ENCODE measurements at regions not wholly inside any gene's neighbourhood (a gene's known extent, or its start where the extent isn't known, plus 50 kb on each side); places are given as distances from the start of the nearest gene placed in this dataset.

DNA sequence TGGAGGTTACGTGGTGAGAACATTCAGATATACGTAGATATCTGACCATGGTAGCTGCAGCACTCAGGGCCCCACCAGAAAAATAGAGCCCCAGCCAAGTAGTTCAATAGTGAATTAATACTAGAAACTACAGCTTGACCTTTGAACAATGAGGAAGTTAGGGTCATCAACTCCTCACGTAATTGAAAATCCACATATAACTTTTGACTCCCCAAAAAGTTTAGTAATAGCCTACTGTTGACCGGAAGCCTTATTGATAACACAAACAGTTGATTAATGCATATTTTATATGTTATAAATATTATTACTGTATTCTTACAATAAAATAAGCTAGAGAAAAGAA is 117.9 kb downstream of the SNX5 start:
- no peak overlapping the region for H3K27ac Mint-ChIP-seq
- peaks cover 3% of the 10 kb centered on the region for H3K36me3 Mint-ChIP-seq (ENCODE audit: low read depth)
- ATAC-seq (no peak), DNase-seq (no peak)
- POLR2A ChIA-PET, result no interaction called here
- H3K4me3 Mint-ChIP-seq, result no peak overlapping the region
- no peaks in the 10 kb centered on the region for H3K9me3 Mint-ChIP-seq (ENCODE audit: insufficient read depth)
- peaks cover 53% of the 10 kb centered on the region for H3K4me1 Mint-ChIP-seq (ENCODE audit: low read depth)
- CTCF ChIA-PET, result no interaction called here
- peaks cover 26% of the 10 kb centered on the region for H3K27me3 Mint-ChIP-seq (ENCODE audit: low read depth)

DNA sequence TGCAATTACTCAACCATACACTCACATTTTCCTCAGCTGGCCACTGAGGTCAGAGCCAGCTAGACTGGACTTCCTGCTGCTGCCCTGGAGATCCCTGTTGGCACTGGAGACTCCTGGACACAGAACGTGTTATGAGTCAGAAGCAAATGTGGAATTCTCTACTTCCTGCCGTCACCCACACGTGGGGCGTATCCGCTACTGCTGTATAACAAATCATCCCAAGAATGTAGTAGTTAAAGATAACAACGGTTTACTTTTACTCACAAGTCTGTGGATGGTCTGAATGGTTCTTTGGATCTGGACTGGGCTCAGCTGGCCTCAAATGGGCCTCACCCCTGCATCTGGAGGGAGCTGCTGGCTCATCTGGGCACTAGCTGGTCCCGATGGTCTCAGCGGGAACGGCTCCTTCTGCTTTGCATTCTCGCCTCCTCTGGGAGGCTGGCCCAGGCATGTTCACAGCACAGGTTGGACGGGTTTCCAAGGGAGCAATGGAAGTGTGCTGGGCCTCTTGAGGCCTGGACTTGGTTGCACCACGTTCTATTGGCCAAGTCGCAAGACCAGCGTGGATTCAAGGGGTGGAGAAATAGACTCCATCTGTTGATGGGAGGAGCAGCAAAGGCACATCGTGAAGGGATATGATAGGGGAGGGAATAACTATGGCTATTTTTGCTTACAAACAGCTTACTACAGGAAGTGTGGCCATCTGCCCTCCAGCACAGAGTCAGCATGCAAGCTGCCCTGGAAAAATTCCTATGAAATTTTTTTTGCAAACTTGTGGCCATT is 118.5 kb downstream of the SNX5 start:
- H3K27ac Mint-ChIP-seq, result no peak overlapping the region
- H3K27me3 Mint-ChIP-seq (ENCODE audit: low read depth), result peaks cover 26% of the 10 kb centered on the region
- ATAC-seq (no peak), DNase-seq (no peak)
- H3K4me3 Mint-ChIP-seq, result no peak overlapping the region
- H3K36me3 Mint-ChIP-seq (ENCODE audit: low read depth), result peaks cover 3% of the 10 kb centered on the region
- peaks cover 55% of the 10 kb centered on the region for H3K4me1 Mint-ChIP-seq (ENCODE audit: low read depth)
- POLR2A ChIA-PET, result no interaction called here
- CTCF ChIA-PET, result no interaction called here
- no peaks in the 10 kb centered on the region for H3K9me3 Mint-ChIP-seq (ENCODE audit: insufficient read depth)

GRCh38 chr20:17849138-17849900 is 119.3 kb downstream of the SNX5 start:
- peaks cover 4% of the 10 kb centered on the region for H3K36me3 Mint-ChIP-seq (ENCODE audit: low read depth)
- H3K27ac Mint-ChIP-seq, result peak overlapping the region; percentile 58
- peaks cover 3% of the 10 kb centered on the region for H3K9me3 Mint-ChIP-seq (ENCODE audit: insufficient read depth)
- ChIA-PET CTCF (interaction anchor here (1.2 kb wide), 1 partner anchor 46 kb away, joined by 3 read pairs; no protein-coding TSS in a partner anchor), POLR2A (no interaction called here)
- H3K27me3 Mint-ChIP-seq (ENCODE audit: low read depth), result peaks cover 22% of the 10 kb centered on the region
- H3K4me3 Mint-ChIP-seq, result no peak overlapping the region
- DNase-seq (no peak), ATAC-seq (no peak)
- peaks cover 59% of the 10 kb centered on the region for H3K4me1 Mint-ChIP-seq (ENCODE audit: low read depth)

GRCh38 chr20:17848249-17849048 is 120.1 kb downstream of the SNX5 start:
- DNase-seq (no peak), ATAC-seq (no peak)
- Mint-ChIP-seq H3K27me3 (ENCODE audit: low read depth) (peaks cover 18% of the 10 kb centered on the region), H3K4me1 (ENCODE audit: low read depth) (peaks cover 63% of the 10 kb centered on the region), H3K4me3 (no peak overlapping the region), H3K9me3 (ENCODE audit: insufficient read depth) (peaks cover 3% of the 10 kb centered on the region), H3K36me3 (ENCODE audit: low read depth) (peaks cover 5% of the 10 kb centered on the region), H3K27ac (peak overlapping the region; percentile 58)
- ChIA-PET CTCF (interaction anchor here (1.2 kb wide), 2 partner anchors 8 to 47 kb away, joined by 3 to 4 read pairs; no protein-coding TSS in a partner anchor), POLR2A (no interaction called here)

DNA sequence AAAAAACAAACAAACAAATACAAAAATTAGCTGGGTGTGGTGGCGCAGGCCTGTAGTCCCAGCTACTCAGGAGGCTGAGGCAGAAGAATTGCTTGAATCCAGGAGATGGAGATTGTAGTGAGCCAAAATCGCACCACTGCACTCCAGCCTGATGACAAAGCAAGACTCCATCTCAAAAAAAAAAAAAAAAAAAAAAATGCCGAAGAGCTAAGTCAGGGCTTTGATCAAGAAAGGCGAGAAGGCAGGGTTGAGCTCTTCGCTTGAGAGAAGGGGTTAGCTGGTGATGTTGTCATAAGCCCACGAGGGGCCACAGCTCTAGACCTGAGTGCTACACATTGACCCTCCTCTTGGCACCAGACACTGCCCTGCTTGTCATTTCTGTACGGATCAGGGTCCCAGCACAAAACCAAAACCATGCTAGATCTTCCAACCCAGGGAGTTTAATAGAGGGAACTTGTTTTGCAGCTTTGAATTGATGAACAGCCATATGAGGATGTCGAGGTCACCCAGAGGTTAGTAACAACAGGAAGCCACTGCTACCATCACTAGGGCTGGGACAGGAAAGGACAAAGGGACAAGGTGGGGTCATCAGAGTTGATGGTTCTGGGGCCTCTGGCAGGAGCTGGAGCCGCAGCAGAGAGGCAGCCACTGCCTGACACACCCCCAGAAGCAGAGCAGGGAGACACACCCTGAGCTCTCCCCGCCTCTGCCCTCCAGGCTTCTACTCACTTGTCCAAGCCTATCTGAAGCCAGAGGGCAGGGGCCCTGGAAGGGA is 122.7 kb downstream of the SNX5 start:
- H3K4me3 Mint-ChIP-seq, result peak overlapping the region; percentile 37
- peak; percentile 10 for ATAC-seq
- peak overlapping the region; percentile 83 for H3K27ac Mint-ChIP-seq

GRCh38 chr20:17844549-17845298 is 123.9 kb downstream of the SNX5 start:
- H3K36me3 Mint-ChIP-seq (ENCODE audit: low read depth), result peaks cover 5% of the 10 kb centered on the region
- ATAC-seq (no peak), DNase-seq (no peak)
- ChIA-PET POLR2A (interaction anchor here (1.1 kb wide), 1 partner anchor 163 kb away, joined by 3 read pairs; no protein-coding TSS in a partner anchor), CTCF (interaction anchor here (1.1 to 2.1 kb wide), 2 partner anchors 12 to 53 kb away, joined by 4 to 9 read pairs; no protein-coding TSS in a partner anchor)
- H3K9me3 Mint-ChIP-seq (ENCODE audit: insufficient read depth), result peaks cover 3% of the 10 kb centered on the region
- peaks cover 6% of the 10 kb centered on the region for H3K27me3 Mint-ChIP-seq (ENCODE audit: low read depth)
- H3K27ac Mint-ChIP-seq, result peak overlapping the region; percentile 91
- H3K4me3 Mint-ChIP-seq, result no peak overlapping the region
- peaks cover 62% of the 10 kb centered on the region for H3K4me1 Mint-ChIP-seq (ENCODE audit: low read depth)

More for the DNA sequence above, 122.7 kb downstream of the SNX5 start:
- CTCF ChIA-PET, result interaction anchor here (0.8 to 2.1 kb wide), 4 partner anchors 10 to 164 kb away, joined by 3 to 9 read pairs (median 4); partner anchors contain the start of gene RRBP1
- peak; percentile 56 for DNase-seq
- POLR2A ChIA-PET, result interaction anchor here (1.1 kb wide), 1 partner anchor 165 kb away, joined by 3 read pairs; no protein-coding TSS in a partner anchor
- H3K36me3 Mint-ChIP-seq (ENCODE audit: low read depth), result peaks cover 5% of the 10 kb centered on the region
- peaks cover 67% of the 10 kb centered on the region for H3K4me1 Mint-ChIP-seq (ENCODE audit: low read depth)
- H3K27me3 Mint-ChIP-seq (ENCODE audit: low read depth), result peaks cover 8% of the 10 kb centered on the region
- H3K9me3 Mint-ChIP-seq (ENCODE audit: insufficient read depth), result peaks cover 3% of the 10 kb centered on the region

GRCh38 chr20:17844133-17844429 is 124.5 kb downstream of the SNX5 start:
- CTCF ChIA-PET, result no interaction called here

DNA sequence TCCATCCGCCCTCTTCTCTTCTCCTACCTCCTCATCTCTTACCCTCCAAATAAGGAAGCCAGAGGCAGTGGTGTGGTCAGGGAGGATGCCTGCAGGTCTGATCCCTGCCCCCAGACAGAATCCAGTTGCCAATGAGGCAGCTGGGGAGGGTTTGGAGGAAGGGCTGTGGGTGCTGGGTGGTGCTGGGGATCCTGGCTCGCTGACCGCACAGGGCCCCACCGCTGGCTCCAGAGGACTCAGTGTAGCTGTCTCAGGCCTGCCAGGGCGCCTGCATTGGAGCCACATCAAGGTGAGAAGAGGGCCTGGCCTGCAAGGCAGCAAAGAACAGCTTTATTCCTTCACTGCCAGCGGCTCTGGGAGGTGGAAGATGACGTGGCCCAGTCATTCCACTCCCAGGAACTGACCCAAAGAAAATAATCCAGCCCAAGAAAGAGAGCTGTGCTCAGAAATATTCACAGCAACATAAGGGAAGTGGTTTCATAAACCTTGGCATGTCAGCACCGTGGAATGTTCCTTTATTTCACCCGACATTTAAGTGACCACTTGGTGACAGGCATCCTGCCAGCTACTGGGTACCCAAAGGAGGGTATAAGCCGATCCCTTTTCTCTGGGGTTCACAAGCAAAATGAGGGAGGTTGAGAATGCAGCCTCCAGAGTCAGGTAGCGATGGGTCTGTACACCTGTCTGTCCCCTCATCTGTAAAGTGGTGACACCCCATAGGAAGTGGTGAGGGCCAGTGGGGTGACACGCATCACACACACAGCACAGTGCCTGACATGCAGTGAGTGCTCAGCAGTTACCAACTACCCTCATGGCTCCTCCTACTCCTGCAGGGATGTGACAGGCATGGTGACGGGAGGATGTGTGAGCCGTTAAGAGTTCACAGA is 125.1 kb downstream of the SNX5 start:
- H3K4me3 Mint-ChIP-seq, result peak overlapping the region; percentile 7
- ChIA-PET CTCF (no interaction called here), POLR2A (no interaction called here)
- DNase-seq (peak; percentile 84), ATAC-seq (peak; percentile 94)
- H3K9me3 Mint-ChIP-seq (ENCODE audit: insufficient read depth), result peaks cover 3% of the 10 kb centered on the region
- H3K4me1 Mint-ChIP-seq (ENCODE audit: low read depth), result peaks cover 53% of the 10 kb centered on the region
- H3K27me3 Mint-ChIP-seq (ENCODE audit: low read depth), result peaks cover 10% of the 10 kb centered on the region
- peak overlapping the region; percentile 91 for H3K27ac Mint-ChIP-seq
- H3K36me3 Mint-ChIP-seq (ENCODE audit: low read depth), result peaks cover 5% of the 10 kb centered on the region

More at GRCh38 chr20:17844133-17844429, 124.5 kb downstream of the SNX5 start:
- Mint-ChIP-seq H3K27me3 (ENCODE audit: low read depth) (peaks cover 7% of the 10 kb centered on the region), H3K9me3 (ENCODE audit: insufficient read depth) (peaks cover 3% of the 10 kb centered on the region), H3K4me3 (peak overlapping the region; percentile 7), H3K36me3 (ENCODE audit: low read depth) (peaks cover 5% of the 10 kb centered on the region), H3K27ac (peak overlapping the region; percentile 91), H3K4me1 (ENCODE audit: low read depth) (peaks cover 59% of the 10 kb centered on the region)
- DNase-seq, result no peak
- ATAC-seq, result no peak
- POLR2A ChIA-PET, result no interaction called here

DNA sequence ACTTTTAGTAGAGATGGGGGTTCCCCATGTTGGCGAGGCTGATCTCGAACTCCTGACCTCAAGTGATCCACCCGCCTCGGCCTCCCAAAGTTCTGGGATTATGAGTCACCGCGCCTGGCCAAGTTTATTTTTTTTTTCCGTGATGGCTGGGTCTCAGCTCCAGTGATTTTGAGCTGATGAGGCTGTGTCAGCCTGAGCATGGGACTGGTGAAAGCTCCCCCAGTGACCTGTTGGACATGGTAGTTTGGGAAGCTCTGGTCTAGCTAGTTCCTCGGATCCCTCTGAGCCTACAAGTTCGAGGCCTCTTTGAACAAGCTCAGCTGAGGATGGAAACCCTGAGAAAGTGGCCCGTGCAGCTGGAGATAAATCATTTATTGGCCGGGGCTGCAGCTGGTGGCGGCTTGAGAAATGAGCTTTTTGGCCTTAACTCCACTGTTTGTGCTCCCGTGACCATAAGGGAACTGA is 126.8 kb downstream of the SNX5 start:
- Mint-ChIP-seq H3K4me3 (no peak overlapping the region), H3K27ac (no peak overlapping the region), H3K36me3 (ENCODE audit: low read depth) (peaks cover 5% of the 10 kb centered on the region), H3K9me3 (ENCODE audit: insufficient read depth) (peaks cover 3% of the 10 kb centered on the region), H3K27me3 (ENCODE audit: low read depth) (peaks cover 7% of the 10 kb centered on the region), H3K4me1 (ENCODE audit: low read depth) (peaks cover 36% of the 10 kb centered on the region)
- DNase-seq (no peak), ATAC-seq (no peak)
- ChIA-PET POLR2A (no interaction called here), CTCF (interaction anchor here (0.5 to 1.1 kb wide), 4 partner anchors 17 to 160 kb away, joined by 3 read pairs; partner anchors contain the start of gene RRBP1)

DNA sequence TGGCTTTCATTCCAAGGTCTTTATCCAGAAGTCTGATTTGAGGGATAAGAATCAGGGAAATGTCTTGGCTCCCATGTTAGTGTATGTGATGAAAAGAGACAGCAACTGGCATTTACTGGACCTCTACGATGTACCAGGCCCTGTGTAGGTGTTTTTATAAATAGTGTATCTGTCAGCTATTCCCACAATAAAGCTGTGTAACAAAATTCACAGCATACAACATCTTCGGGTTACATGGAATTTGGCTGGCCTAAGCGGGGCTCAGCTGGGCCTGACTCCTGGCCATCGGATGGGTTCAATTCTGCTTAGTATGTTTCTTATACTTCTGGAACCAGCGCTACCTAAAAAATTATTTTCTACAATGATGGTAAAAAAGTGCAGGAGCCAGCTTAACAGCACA is 128.2 kb downstream of the SNX5 start:
- Mint-ChIP-seq H3K9me3 (ENCODE audit: insufficient read depth) (peaks cover 3% of the 10 kb centered on the region), H3K4me1 (ENCODE audit: low read depth) (peaks cover 23% of the 10 kb centered on the region), H3K27me3 (ENCODE audit: low read depth) (peaks cover 8% of the 10 kb centered on the region), H3K36me3 (ENCODE audit: low read depth) (peaks cover 2% of the 10 kb centered on the region), H3K4me3 (no peak overlapping the region), H3K27ac (no peak overlapping the region)
- no peak for DNase-seq
- ChIA-PET POLR2A (interaction anchor here (0.7 kb wide), 1 partner anchor 16 kb away, joined by 4 read pairs; no protein-coding TSS in a partner anchor), CTCF (interaction anchor here (1.1 kb wide), 1 partner anchor 158 kb away, joined by 4 read pairs; the partner anchor contains the start of gene RRBP1)
- no peak for ATAC-seq
